Astrocyte (in vitro differentiated cells and primary cell): ENCODE measurements at regions not wholly inside any gene's neighbourhood (a gene's known extent, or its start where the extent isn't known, plus 50 kb on each side); places are given as distances from the start of the nearest gene placed in this dataset.

Source experiments
- CTCF ChIP-seq: IDR thresholded peaks from 2 replicates; pipeline ENCODE4 v1.5.1; 2011; ENCODE audit warnings: low read depth, mild to moderate bottlenecking, inconsistent platforms, low read length, moderate library complexity; ENCODE audit not compliant: insufficient read depth
- EZH2 ChIP-seq: IDR thresholded peaks from 2 replicates; pipeline ENCODE4 v1.6.1; 2012; ENCODE audit warnings: mild to moderate bottlenecking, low read length, inconsistent platforms; ENCODE audit not compliant: insufficient read depth

- TF ChIP-seq CTCF: no peak
- no peak for TF ChIP-seq EZH2
These were observed 187.2 kb downstream of the REEP3 start for GRCh38 chr10:63708421-63708820.
